Stomach (tissue), 4 donors: ENCODE measurements at regions not wholly inside any gene's neighbourhood (a gene's known extent, or its start where the extent isn't known, plus 50 kb on each side); places are given as distances from the start of the nearest gene placed in this dataset.

Experiments
- EP300 ChIP-seq: sonication (generic); formaldehyde crosslinking; IDR thresholded peaks from one replicate; pipeline ENCODE4 v1.6.1; 2017; ENCODE audit warnings: antibody characterized with exemption
- POLR2AphosphoS5 ChIP-seq, 3 donors: sonication (generic); formaldehyde crosslinking; IDR thresholded peaks; one replicate each; pipeline ENCODE4 v1.6.1; 2016; ENCODE audit warnings: antibody characterized with exemption in 3 of 3
- TF ChIP-seq, protein P1 (sequence below), 7 experiments: fragments of 450-650 bp in 4 of 7; fragments of 200-600 bp in 3 of 7; sonication (generic) in 3 of 7; IDR thresholded peaks; one replicate each; pipeline ENCODE4 v1.5.1; 2016 to 2019; ENCODE audit warnings: antibody characterized with exemption in 7 of 7, control low read depth in 2 of 7, mild to moderate bottlenecking in 1 of 7

GRCh38 chr13:68234274-68234673, 1004.1 kb upstream of the PCDH9 start:
- TF ChIP-seq, protein P1, sequence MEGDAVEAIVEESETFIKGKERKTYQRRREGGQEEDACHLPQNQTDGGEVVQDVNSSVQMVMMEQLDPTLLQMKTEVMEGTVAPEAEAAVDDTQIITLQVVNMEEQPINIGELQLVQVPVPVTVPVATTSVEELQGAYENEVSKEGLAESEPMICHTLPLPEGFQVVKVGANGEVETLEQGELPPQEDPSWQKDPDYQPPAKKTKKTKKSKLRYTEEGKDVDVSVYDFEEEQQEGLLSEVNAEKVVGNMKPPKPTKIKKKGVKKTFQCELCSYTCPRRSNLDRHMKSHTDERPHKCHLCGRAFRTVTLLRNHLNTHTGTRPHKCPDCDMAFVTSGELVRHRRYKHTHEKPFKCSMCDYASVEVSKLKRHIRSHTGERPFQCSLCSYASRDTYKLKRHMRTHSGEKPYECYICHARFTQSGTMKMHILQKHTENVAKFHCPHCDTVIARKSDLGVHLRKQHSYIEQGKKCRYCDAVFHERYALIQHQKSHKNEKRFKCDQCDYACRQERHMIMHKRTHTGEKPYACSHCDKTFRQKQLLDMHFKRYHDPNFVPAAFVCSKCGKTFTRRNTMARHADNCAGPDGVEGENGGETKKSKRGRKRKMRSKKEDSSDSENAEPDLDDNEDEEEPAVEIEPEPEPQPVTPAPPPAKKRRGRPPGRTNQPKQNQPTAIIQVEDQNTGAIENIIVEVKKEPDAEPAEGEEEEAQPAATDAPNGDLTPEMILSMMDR (IDR thresholded peaks at IDR 0.05) = no peak
- TF ChIP-seq POLR2AphosphoS5 (IDR thresholded peaks at IDR 0.05) = no peak
- TF ChIP-seq EP300 = no peak
